ENCODE measurements at regions not wholly inside any gene's neighbourhood (a gene's known extent, or its start where the extent isn't known, plus 50 kb on each side); places are given as distances from the start of the nearest gene placed in this dataset.

DNA sequence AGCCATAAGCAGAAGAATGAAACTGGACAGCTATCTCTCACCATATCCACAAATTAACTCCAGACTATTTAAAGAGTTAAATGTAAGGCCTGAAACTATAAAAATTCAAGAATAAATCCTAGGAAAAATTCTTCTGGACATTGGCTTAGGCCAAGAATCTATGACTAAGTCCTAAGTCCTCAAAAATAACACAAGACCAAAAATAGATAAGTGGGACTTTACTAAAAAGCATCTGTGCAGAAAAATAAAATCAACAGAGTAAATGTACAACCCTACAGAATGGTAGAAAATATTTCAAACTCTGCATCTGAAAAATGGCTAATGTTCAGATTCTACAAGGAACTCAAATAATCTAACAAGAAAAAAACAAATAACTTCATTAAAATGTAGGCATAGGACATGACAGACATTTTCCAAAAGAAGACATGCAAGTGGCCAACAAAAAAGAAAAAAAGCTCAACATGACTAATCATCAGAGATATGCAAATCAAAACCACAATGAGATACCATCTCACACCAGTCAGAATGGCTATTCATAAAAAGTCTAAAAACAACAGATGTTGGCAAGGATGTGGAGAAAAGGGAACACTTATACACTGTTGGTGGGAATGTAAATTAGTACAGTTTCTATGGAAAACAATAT is 61.0 kb upstream of the PPFIA2 start:
- no peak for DNase-seq (ENCODE audit: low read depth in 2 of 3, low spot score in 1 of 3)

GRCh38 chr12:81815611-81816010 is 56.5 kb upstream of the PPFIA2 start:
- DNase-seq (ENCODE audit: low read depth in 2 of 3, low spot score in 1 of 3), result no peak

GRCh38 chr12:81811778-81812125 is 52.6 kb upstream of the PPFIA2 start:
- DNase-seq (ENCODE audit: low read depth in 2 of 3, low spot score in 1 of 3), result no peak

DNA sequence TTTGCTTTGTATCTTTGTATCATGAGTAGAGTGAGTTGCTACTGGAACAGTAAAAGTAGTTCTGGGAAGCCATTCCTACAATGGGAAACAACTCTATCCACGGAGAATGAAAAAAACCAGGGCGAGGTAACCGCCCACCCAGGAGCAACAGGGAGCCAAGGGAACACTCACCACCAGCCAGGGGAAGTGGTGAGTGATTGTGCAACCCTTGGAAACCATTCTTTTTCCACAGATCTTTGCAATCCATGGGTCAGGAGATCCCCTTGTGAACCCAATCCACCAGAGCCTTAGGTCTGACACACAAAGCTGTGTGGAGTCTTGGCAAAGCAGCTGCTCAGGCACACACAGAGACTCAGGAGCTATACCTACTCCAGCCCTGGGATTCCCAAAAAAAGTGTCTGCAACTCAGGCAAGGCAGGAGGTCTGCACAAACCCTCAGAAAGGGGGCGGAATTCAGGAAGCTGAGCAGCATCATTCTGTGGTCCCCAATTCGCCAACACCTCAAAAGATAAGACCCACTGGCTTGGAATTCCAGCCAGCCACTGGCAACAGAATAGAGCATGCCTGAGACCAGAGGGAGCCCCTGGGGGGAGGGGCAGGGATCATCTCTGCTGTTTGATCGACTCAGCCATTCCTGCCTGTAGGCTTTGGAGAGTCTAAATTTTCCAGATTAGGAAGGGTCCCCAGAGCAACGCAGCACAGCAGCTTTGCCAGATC is 52.1 kb upstream of the PPFIA2 start:
- no peak for DNase-seq (ENCODE audit: low read depth in 2 of 3, low spot score in 1 of 3)

GRCh38 chr12:81809829-81810595 is 50.9 kb upstream of the PPFIA2 start:
- no peak for DNase-seq (ENCODE audit: low read depth in 2 of 3, low spot score in 1 of 3)

DNA sequence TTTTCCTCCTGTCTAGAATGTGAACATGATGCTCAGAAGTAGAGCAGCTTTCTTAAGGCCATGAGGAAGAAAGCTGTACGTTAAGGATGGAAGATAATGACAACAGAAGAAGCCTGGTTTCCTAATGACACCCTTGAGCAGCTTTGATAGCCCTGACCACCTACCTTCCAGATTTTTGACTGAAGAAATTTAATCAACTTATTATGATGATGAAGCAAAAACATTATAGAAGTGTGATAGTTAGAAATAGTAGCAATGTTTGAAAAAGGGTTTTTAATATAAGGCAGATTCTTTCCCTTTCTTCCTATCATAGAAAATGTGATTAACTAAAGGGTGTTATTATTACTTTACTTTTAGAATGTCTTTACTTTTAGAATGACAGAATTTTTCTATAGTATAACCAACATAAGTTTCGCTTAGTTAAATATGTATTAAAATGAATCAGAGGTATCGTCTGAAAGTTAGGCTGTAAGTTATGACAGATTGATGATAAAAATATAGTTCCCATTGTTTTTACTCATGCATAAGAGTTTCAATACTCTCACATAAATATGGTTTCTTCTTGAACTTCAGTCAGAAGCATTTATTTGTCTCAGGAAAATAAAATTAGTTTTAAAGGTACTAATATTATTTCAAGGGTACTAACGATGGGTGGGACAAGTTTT is 50.1 kb upstream of the PPFIA2 start:
- no peak for DNase-seq (ENCODE audit: low read depth in 2 of 3, low spot score in 1 of 3)
